Fibroblast of the conjunctiva (primary cell): ENCODE measurements at regions not wholly inside any gene's neighbourhood (a gene's known extent, or its start where the extent isn't known, plus 50 kb on each side); places are given as distances from the start of the nearest gene placed in this dataset.

Experiments used
- DNase-seq: peaks from one replicate; pipeline ENCODE4 v3.0.0-alpha.2; 2010; ENCODE audit warnings: low read depth

- no peak for DNase-seq
Measured at GRCh38 chr1:80418134-80418533, 1382.6 kb upstream of the ADGRL2 start.

- DNase-seq = no peak
Measured at GRCh38 chr1:80417671-80418070, 1383.1 kb upstream of the ADGRL2 start.

GRCh38 chr1:80413969-80414368 lies 1386.8 kb upstream of the ADGRL2 start:
- no peak for DNase-seq

- DNase-seq = no peak
Measured at GRCh38 chr1:80410233-80410632, 1390.5 kb upstream of the ADGRL2 start.

GRCh38 chr1:80403471-80403893 lies 1397.0 kb upstream of the ADGRL4 start:
- no peak for DNase-seq

GRCh38 chr1:80402625-80403024 lies 1396.1 kb upstream of the ADGRL4 start:
- DNase-seq = no peak

- DNase-seq = no peak
Measured at GRCh38 chr1:80401757-80402156, 1395.2 kb upstream of the ADGRL4 start.

- DNase-seq = peak; percentile 18
Measured at GRCh38 chr1:80392529-80392928, 1386.0 kb upstream of the ADGRL4 start.

GRCh38 chr1:80385650-80386049 lies 1379.1 kb upstream of the ADGRL4 start:
- DNase-seq = no peak

GRCh38 chr1:80384959-80385358 lies 1378.4 kb upstream of the ADGRL4 start:
- no peak for DNase-seq

- no peak for DNase-seq
Measured at GRCh38 chr1:80384083-80384830, 1377.7 kb upstream of the ADGRL4 start.

- DNase-seq = peak; percentile 23
Measured at GRCh38 chr1:80375662-80376061, 1369.1 kb upstream of the ADGRL4 start.

- DNase-seq = no peak
Measured at GRCh38 chr1:80375109-80375508, 1368.6 kb upstream of the ADGRL4 start.

GRCh38 chr1:80369780-80370179 lies 1363.2 kb upstream of the ADGRL4 start:
- no peak for DNase-seq

GRCh38 chr1:80367058-80367457 lies 1360.5 kb upstream of the ADGRL4 start:
- no peak for DNase-seq

GRCh38 chr1:80365359-80366021 lies 1359.0 kb upstream of the ADGRL4 start:
- no peak for DNase-seq

- no peak for DNase-seq
Measured at GRCh38 chr1:80363689-80364475, 1357.4 kb upstream of the ADGRL4 start.

- DNase-seq = no peak
Measured at GRCh38 chr1:80359666-80360065, 1353.1 kb upstream of the ADGRL4 start.

- DNase-seq = no peak
Measured at GRCh38 chr1:80349218-80349617, 1342.7 kb upstream of the ADGRL4 start.

GRCh38 chr1:80341021-80341420 lies 1334.5 kb upstream of the ADGRL4 start:
- DNase-seq = peak; percentile 3

GRCh38 chr1:80318108-80318507 lies 1311.6 kb upstream of the ADGRL4 start:
- no peak for DNase-seq

GRCh38 chr1:80310703-80311245 lies 1304.2 kb upstream of the ADGRL4 start:
- DNase-seq = no peak

- no peak for DNase-seq
Measured at GRCh38 chr1:80305466-80305865, 1298.9 kb upstream of the ADGRL4 start.
